ENCODE measurements at regions not wholly inside any gene's neighbourhood (a gene's known extent, or its start where the extent isn't known, plus 50 kb on each side); places are given as distances from the start of the nearest gene placed in this dataset.

- no peak for TF ChIP-seq CTCF (IDR thresholded peaks at IDR 0.05; ENCODE audit: borderline replicate concordance, extremely low read depth, low read length, poor library complexity, severe bottlenecking)
- no peak for TF ChIP-seq EZH2 (IDR thresholded peaks at IDR 0.05; ENCODE audit: borderline replicate concordance, low read depth, low read length, severe bottlenecking)
Measured at GRCh38 chr2:200122683-200123082, 167.3 kb downstream of the MAIP1 start.

All from DND-41 (cell line).